GM12875 (cell line): ENCODE measurements at regions not wholly inside any gene's neighbourhood (a gene's known extent, or its start where the extent isn't known, plus 50 kb on each side); places are given as distances from the start of the nearest gene placed in this dataset.

Experiments used
- H3K4me3 ChIP-seq: one replicate; pipeline ENCODE4 v1.5.1; 2011; ENCODE audit warnings: low read depth, low read length, control low read depth
- TF ChIP-seq, protein P1 (sequence below): IDR thresholded peaks from 2 replicates; pipeline ENCODE4 v1.5.1; 2011; ENCODE audit warnings: low read depth, mild to moderate bottlenecking, control low read depth, inconsistent platforms, low read length, moderate library complexity, borderline replicate concordance; ENCODE audit not compliant: insufficient read depth

DNA sequence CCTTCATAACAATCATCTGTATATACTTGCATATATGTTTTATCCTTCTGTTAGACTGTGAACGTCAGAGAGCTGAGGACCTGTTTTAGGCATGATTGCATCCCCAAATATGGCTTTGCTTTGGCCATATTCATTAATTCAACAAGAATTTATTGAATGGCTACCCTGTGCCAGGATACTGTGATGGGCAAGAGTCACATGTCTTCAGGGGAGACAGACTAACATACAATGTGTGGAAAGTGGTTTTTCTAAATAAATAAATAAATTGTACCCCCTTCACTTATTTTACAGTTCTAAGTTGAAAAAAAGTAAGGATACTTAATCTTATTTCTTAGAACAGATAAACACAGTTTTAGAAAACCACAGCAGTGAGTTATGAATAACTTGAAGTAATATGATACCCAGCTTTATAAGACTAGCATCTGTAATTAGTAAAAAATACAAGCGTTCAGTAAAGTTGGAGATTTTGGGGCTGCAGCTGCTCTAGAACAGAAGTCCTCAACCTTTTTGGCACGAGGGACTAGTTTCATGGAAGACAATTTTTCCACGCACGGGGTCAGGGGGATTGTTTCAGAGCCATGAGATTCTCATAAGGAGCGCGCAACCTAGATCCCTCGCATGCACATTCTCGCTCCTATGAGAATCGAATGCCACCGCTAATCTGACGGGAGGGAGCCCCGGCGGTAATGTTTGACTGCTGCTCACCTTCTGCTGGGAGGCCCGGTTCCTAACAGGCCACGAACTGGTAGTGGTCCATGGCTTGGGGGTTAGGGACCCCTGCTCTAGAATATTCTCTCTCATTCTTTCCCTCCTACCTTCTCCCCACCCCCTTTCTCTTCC, 89.4 kb upstream of the MTPN start:
- H3K4me3 ChIP-seq, result no peak overlapping the region
- TF ChIP-seq, protein P1, sequence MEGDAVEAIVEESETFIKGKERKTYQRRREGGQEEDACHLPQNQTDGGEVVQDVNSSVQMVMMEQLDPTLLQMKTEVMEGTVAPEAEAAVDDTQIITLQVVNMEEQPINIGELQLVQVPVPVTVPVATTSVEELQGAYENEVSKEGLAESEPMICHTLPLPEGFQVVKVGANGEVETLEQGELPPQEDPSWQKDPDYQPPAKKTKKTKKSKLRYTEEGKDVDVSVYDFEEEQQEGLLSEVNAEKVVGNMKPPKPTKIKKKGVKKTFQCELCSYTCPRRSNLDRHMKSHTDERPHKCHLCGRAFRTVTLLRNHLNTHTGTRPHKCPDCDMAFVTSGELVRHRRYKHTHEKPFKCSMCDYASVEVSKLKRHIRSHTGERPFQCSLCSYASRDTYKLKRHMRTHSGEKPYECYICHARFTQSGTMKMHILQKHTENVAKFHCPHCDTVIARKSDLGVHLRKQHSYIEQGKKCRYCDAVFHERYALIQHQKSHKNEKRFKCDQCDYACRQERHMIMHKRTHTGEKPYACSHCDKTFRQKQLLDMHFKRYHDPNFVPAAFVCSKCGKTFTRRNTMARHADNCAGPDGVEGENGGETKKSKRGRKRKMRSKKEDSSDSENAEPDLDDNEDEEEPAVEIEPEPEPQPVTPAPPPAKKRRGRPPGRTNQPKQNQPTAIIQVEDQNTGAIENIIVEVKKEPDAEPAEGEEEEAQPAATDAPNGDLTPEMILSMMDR, result no peak

DNA sequence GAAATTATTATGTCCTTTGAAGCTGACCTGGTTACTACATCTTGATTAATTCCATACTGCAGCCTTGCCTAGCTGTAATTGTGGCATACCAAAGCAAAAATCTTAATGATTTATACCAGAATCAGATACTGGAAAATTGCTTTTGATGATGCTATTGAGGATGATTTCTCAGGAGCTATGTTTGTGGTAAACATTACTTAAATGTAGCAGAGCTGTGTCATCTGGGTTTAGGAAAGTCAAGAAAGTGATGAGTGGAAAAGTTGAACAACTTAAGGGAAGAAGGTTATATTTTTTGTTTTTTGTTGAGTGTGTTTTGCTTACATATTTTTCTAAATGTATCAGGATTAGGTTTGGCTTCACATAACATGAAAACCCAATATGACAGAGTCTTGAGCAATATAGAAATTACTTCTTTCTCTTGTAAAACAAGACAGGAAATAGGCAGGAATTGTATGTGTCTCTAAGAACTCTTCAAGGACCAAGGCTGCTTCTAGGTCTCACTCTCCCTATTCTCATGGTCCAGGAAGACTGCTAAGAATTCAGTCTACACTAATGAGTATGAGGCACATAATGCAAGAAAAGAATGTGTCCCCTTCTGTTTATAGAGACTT, 87.6 kb upstream of the MTPN start:
- H3K4me3 ChIP-seq, result no peak overlapping the region
- TF ChIP-seq, protein P1, result no peak

DNA sequence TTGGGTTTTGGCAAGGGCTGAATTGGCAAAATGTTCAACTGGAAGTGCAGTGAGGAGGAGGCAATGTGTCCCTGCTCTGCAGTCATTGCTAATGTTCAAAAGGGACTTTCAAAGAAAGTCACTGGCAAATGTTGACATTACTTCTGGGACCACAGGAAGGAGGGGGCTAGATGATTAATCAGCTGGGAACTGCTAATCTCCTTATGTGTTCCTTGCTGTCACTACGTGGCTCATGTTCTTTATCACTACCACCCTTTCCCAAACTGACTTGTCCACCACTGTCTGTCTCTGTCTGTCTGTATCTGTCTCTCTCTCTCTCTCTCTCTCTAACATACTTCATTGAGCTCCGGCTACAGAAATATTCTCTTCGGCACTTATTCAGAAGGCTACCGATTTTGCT, 86.9 kb upstream of the MTPN start:
- H3K4me3 ChIP-seq, result no peak overlapping the region
- TF ChIP-seq, protein P1, result no peak

DNA sequence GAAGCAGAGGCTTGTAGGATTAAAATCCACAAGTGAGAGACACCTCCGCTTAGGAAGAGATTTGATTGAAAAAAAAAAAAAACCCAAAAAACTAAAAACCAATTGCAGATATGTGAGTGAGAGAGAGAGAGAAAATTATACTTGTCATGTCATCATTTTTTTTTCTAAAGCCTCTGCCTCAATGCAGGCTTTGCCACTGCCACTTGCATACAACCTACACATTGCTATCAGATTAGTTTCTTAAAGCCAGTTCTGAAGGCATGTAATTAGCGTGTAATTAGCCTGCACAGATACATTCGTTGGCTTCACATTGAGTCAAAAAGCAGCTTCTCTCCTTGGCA, 86.1 kb upstream of the MTPN start:
- TF ChIP-seq, protein P1, result no peak
- no peak overlapping the region for H3K4me3 ChIP-seq

DNA sequence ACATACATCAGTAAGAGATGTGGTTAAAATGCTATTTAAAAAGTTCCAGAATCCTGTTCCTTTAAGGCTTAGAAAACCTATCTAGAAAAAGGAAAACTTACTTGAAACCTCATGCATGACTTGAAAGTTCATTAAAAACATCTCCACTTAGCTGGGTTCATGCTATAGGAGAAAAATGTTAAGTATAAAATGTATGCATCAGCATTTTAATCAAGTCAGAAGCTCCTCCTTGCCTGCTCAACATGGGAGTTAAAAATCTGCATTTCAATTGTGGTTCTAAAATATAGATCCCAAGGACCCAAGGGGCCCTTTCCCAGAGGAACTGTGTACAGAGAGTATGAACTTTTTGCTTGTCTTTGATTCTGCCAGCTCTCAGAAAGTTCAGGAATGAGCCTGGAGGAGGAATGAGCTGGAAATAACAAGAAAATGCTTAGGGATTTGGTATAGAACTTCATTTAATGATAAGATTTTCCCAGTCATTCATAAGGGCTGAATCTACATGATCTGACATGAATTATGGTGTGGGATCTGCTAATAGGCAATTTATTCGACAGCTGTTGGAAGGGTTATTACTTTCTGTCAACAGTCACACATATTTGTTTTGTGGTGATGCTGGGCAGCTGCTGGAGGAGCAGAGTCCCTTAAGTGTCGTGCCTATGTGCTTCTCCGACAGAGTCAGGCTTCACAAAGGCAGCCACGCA, 85.6 kb upstream of the MTPN start:
- no peak overlapping the region for H3K4me3 ChIP-seq
- TF ChIP-seq, protein P1, result no peak

DNA sequence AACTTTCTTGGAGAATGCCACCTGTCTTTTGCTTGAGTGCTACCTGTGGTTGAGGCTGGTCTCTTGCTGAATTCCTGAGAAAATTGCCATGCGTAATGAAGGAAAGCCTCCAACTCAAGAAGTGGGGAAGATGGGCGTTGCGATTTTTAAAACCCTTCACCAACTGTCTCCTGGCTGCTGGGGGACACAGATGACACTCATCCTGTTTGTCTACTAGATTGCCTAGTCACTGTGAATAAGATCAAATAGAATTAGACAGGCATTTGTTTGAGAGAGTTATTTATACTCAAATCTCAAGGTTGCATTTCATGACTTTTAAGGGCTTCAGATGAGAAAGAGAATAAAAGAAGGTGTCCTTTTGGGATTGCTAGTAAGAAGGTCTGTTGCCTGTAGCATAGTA, 84.3 kb upstream of the MTPN start:
- no peak overlapping the region for H3K4me3 ChIP-seq
- TF ChIP-seq, protein P1, result no peak
